Kidney epithelial cell (primary cell): ENCODE measurements at regions not wholly inside any gene's neighbourhood (a gene's known extent, or its start where the extent isn't known, plus 50 kb on each side); places are given as distances from the start of the nearest gene placed in this dataset.
"Not testable (repeated sequence)": the region's sequence is repeated elsewhere in the genome, so short reads cannot be mapped to it uniquely, and the experiment has no call there.

Experiments
- DNase-seq: peaks from one replicate; pipeline ENCODE4 v3.0.0-alpha.2; 2010; ENCODE audit warnings: low read depth
- H3K27me3 ChIP-seq: 2 replicates; pipeline ENCODE4 v1.6.0; 2011; ENCODE audit warnings: low read length; ENCODE audit not compliant: control insufficient read depth, insufficient read depth
- H3K36me3 ChIP-seq: 2 replicates; pipeline ENCODE4 v1.5.1; 2011; ENCODE audit warnings: low read length; ENCODE audit not compliant: control insufficient read depth, insufficient read depth
- H3K4me3 ChIP-seq: 2 replicates; pipeline ENCODE4 v1.5.1; 2011; ENCODE audit warnings: low read depth, mild to moderate bottlenecking, control low read depth, low read length
- CTCF ChIP-seq: IDR thresholded peaks from 2 replicates; pipeline ENCODE4 v1.5.1; 2011; ENCODE audit warnings: mild to moderate bottlenecking, moderate library complexity, low read length, control low read depth, inconsistent platforms; ENCODE audit not compliant: insufficient read depth, poor library complexity, severe bottlenecking

- Histone ChIP-seq H3K36me3 (no peaks in the 10 kb centered on the region), H3K4me3 (no peak overlapping the region), H3K27me3 (no peaks in the 10 kb centered on the region)
- no peak for DNase-seq
- TF ChIP-seq CTCF = no peak
These were observed 184.7 kb upstream of the OTX2 start for GRCh38 chr14:56995010-56995409.

DNA sequence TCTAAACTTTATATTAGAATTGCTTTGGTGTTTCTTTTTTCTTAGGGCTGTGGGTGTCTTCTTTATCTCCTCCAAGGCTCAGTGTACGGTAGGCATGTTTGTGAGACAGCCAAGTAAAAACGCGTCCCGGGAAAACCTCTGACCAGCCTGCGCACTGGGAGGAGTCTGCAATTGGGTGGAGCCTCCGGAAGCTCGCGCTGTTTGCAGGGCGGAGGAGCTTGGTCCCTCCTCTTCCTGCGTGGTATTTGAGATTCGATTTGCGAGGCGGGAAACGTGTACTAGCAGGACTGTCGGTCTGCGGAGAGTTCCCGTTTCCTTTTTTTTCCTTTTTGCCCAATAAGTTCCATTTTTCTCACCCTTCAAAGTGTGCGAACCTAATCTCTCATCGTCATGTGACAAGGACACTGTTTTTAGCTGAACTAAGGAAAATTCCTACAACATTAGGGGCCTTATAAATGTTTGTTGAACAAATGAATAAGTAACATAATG lies 182.1 kb upstream of the OTX2 start:
- Histone ChIP-seq H3K36me3 (no peaks in the 10 kb centered on the region), H3K27me3 (no peaks in the 10 kb centered on the region), H3K4me3 (no peak overlapping the region)
- no peak for DNase-seq
- no peak for TF ChIP-seq CTCF

GRCh38 chr14:56990991-56991627 lies 180.8 kb upstream of the OTX2 start:
- not testable (repeated sequence) for H3K36me3 ChIP-seq, H3K27me3 ChIP-seq, H3K4me3 ChIP-seq, DNase-seq

DNA sequence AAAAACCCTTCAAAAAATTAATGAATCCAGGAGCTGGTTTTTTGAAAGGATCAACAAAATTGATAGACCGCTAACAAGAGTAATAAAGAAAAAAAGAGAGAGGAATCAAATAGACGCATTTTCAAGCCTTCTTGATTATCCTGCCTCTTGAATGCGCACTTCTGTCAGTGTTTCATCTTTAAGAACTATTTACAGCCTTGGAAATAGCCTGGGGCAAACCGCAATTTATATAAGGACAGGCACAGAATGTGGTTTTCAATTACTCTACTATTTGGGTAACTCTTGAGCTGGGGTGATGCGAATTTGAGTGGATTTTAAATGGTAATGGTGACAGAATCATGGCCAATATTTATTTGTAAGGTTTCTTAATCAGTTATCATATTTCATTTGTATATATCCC lies 179.1 kb upstream of the OTX2 start:
- Histone ChIP-seq H3K27me3 (no peaks in the 10 kb centered on the region), H3K4me3 (no peak overlapping the region), H3K36me3 (no peaks in the 10 kb centered on the region)
- no peak for DNase-seq
- no peak for TF ChIP-seq CTCF

DNA sequence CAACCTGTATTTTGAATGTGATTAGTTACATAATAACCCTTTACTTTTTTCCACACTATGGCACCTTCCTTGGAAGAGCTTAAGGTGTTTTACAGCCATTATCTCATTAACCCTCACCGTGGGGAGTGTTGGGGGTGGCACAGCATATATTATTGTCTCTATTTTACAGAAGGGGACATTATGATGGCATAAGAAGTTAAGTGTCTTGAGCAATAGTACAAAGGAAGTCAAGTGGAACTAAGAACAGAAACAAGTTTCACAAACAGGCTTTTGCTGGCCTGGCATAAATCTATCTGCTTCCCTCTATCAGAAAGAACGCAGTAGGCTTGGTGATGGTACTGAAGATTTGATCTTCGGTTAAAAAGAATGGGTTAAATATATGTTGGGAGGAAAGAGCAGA lies 169.7 kb upstream of the OTX2 start:
- DNase-seq = no peak
- H3K27me3 ChIP-seq = no peaks in the 10 kb centered on the region

DNA sequence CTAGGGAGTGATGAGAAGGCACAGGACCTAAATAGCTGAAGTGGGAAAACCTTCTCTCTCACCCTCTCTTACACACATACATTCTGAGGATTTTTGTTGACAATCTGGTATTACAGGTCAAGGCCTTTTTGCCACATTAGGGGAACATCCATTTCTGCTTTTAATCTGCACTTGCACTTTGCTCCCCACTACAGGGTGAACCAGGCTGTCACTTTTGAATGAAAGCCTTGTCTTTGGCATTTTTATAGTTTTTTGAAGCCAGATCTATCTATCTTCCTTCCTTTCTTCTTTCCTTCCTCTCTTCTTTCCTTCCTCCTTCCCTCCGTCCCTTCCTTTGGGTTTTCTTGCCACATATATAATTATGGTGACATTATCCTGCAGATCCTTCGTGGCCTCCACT lies 165.9 kb upstream of the OTX2 start:
- no peak for TF ChIP-seq CTCF
- no peak for DNase-seq
- Histone ChIP-seq H3K36me3 (no peaks in the 10 kb centered on the region), H3K27me3 (no peaks in the 10 kb centered on the region), H3K4me3 (no peak overlapping the region)

More for the DNA sequence above, 169.7 kb upstream of the OTX2 start:
- TF ChIP-seq CTCF = no peak
- Histone ChIP-seq H3K4me3 (no peak overlapping the region), H3K36me3 (no peaks in the 10 kb centered on the region)
